ENCODE measurements at regions not wholly inside any gene's neighbourhood (a gene's known extent, or its start where the extent isn't known, plus 50 kb on each side); places are given as distances from the start of the nearest gene placed in this dataset.
"Not testable (repeated sequence)": the region's sequence is repeated elsewhere in the genome, so short reads cannot be mapped to it uniquely, and the experiment has no call there.

DNA sequence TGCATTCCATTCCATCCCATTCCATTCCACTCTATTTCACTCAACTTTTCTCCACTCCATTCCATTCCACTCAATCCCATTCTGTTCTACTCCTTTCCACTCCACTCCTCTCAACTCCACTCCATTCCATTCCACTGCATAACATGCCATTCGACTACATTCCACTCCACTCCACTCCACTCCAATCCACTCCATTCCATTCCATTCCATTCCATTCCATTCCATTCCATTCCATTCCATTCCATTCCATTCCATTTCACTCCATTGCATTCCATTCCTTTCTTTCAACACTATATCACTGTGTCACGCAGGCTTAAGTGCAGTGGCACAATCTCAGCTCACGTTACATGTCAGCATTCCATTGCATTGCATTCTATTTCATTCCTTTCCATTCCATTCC, 1430.4 kb downstream of the TSPY10 start:
- DNase-seq; H3K36me3 ChIP-seq (replicated peaks; ENCODE audit: control insufficient read depth, insufficient read depth, low read length); H3K27me3 ChIP-seq (ENCODE audit: control insufficient read depth, insufficient read depth, low read length); H3K4me3 ChIP-seq (ENCODE audit: insufficient read depth, low read depth, low read length): not testable (repeated sequence)

DNA sequence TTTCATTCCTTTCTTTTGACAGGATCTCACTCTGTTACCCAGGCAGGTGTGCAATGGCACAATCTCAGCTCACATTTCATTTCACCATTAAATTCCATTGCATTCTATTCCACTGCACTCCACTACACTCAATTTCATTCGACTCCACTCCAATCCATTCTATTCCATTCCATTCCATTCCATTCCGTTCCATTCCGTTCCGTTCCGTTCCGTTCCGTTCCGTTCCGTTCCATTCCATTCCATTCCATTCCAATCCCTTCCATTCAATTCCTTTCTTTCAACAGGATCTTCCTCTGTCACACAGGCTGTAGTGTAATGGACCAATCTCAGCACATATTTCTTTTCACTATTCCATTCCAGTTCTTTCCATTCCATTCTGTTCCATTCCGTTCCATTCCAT, 1445.7 kb downstream of the TSPY10 start:
- no peaks in the 10 kb centered on the region for H3K36me3 ChIP-seq (replicated peaks; ENCODE audit: control insufficient read depth, insufficient read depth, low read length)
- no peak for DNase-seq
- no peak overlapping the region for H3K4me3 ChIP-seq (ENCODE audit: insufficient read depth, low read depth, low read length)
- no peaks in the 10 kb centered on the region for H3K27me3 ChIP-seq (ENCODE audit: control insufficient read depth, insufficient read depth, low read length)

DNA sequence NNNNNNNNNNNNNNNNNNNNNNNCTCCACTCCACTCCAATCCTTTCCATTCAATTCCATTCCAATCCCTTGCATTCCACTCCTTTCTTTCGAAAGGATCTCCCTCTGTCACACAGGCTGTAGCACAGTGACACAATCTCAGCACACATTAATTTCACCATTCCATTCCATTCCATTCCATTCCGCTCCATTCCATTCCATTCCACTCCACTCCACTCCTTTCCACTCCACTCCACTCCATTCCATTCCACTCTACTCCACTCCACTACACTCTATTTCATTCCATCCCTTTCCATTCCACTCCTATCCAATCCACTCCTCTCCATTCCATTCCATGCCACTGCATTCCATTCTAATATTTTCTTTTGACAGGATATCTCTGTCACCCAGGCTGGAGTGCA, 1459.0 kb downstream of the TSPY10 start:
- DNase-seq = no peak
- Histone ChIP-seq H3K36me3 (replicated peaks; ENCODE audit: control insufficient read depth, insufficient read depth, low read length) (no peaks in the 10 kb centered on the region), H3K4me3 (ENCODE audit: insufficient read depth, low read depth, low read length) (no peak overlapping the region), H3K27me3 (ENCODE audit: control insufficient read depth, insufficient read depth, low read length) (no peaks in the 10 kb centered on the region)

GRCh38 chrY:10987626-10988025, 1459.9 kb downstream of the TSPY10 start:
- no peaks in the 10 kb centered on the region for H3K27me3 ChIP-seq (ENCODE audit: control insufficient read depth, insufficient read depth, low read length)
- no peaks in the 10 kb centered on the region for H3K36me3 ChIP-seq (replicated peaks; ENCODE audit: control insufficient read depth, insufficient read depth, low read length)
- no peak for DNase-seq
- no peak overlapping the region for H3K4me3 ChIP-seq (ENCODE audit: insufficient read depth, low read depth, low read length)

- DNase-seq = no peak
- Histone ChIP-seq H3K4me3 (ENCODE audit: insufficient read depth, low read depth, low read length) (no peak overlapping the region), H3K27me3 (ENCODE audit: control insufficient read depth, insufficient read depth, low read length) (no peaks in the 10 kb centered on the region), H3K36me3 (replicated peaks; ENCODE audit: control insufficient read depth, insufficient read depth, low read length) (no peaks in the 10 kb centered on the region)
Measured at GRCh38 chrY:10993955-10994354, 1466.3 kb downstream of the TSPY10 start.

DNA sequence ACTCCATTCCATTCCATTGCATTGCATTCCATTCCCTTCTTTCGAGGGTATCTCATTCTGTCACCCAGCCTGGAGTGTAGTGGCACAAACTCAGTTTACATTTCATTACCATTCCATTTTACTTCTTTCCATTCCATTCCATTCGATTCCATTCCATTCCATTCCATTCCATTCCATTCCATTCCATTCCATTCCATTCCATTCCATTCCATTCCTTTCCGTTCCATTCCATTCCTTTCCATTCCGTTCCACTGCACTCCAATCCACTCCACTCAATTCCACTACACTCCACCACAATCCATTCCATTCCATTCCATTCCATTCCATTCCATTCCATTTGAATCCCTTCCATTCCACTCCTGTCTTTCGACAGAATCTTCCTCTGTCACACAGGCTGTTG, 1472.0 kb downstream of the TSPY10 start:
- H3K27me3 ChIP-seq (ENCODE audit: control insufficient read depth, insufficient read depth, low read length); DNase-seq; H3K36me3 ChIP-seq (replicated peaks; ENCODE audit: control insufficient read depth, insufficient read depth, low read length); H3K4me3 ChIP-seq (ENCODE audit: insufficient read depth, low read depth, low read length): not testable (repeated sequence)

DNA sequence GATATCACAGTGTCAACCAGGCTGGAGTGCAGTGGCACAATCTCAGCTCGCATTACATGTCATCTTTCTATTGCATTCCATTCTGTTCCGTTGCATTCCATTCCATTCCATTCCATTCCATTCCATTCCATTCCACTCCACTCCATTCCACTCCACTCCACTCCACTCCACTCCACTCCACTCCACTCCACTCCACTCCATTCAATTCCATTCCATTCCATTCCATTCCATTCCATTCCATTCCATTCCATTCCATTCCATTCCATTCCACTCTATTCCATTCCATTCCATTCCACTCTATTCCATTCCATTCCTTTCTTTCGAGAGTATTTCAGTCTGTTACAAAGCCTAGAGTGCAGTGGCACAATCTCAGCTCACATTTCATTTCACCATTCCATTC, 1486.5 kb downstream of the TSPY10 start:
- not testable (repeated sequence) for DNase-seq; H3K27me3 ChIP-seq (ENCODE audit: control insufficient read depth, insufficient read depth, low read length); H3K4me3 ChIP-seq (ENCODE audit: insufficient read depth, low read depth, low read length); H3K36me3 ChIP-seq (replicated peaks; ENCODE audit: control insufficient read depth, insufficient read depth, low read length)

DNA sequence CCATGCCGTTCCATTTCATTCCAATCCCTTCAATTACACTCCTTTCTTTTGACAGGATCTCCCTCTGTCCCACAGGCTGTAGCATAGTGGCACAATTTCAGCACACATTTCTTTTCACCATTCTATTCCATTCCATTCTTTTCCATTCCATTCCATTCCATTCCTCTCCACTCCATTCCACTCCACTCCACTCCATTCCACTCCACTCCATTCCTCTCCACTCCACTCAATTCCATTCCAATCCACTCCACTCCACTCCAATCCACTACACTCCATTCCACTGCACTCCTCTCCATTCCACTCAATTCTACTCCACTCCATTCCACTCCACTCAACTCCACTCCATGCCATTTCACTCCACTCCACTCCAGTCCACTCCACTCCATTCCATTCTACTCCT, 1495.1 kb downstream of the TSPY10 start:
- Histone ChIP-seq H3K36me3 (replicated peaks; ENCODE audit: control insufficient read depth, insufficient read depth, low read length) (no peaks in the 10 kb centered on the region), H3K4me3 (ENCODE audit: insufficient read depth, low read depth, low read length) (no peak overlapping the region), H3K27me3 (ENCODE audit: control insufficient read depth, insufficient read depth, low read length) (no peaks in the 10 kb centered on the region)
- DNase-seq = no peak

DNA sequence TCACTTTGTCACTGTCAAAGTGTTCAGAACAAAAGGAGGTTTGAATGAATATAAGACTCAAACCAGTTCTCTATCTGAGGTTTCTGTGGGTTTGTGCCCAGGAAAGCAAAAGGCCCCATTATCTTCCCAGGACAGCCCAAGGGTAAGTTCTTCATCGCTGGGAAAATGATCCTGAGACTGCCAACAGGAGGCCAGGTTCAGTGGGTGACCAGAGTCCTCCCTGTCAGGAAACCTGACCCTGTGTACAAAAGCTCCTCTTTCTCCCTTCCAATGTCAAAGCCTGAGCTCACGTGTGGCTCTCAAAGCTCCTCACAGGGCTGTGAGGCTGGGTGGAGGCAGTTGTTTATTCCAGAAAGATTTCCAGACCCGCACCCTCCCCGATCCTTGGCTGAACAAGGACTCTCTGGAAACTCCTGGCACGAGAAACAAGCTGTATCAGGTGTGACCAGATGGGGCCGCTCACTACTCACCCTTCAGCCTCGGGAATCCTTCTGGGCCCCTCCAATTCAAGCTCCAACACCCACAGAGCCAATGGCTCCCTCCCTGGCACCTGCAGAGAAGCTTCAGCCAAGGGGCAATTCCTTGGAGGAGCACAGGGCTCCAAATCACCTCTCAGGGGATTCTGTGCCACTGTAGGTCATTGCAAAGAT, 1516.7 kb downstream of the TSPY10 start:
- no peak for DNase-seq
- H3K36me3 ChIP-seq (replicated peaks; ENCODE audit: control insufficient read depth, insufficient read depth, low read length) = no peaks in the 10 kb centered on the region
- no peaks in the 10 kb centered on the region for H3K27me3 ChIP-seq (ENCODE audit: control insufficient read depth, insufficient read depth, low read length)
- no peak overlapping the region for H3K4me3 ChIP-seq (ENCODE audit: insufficient read depth, low read depth, low read length)

- no peak for DNase-seq
- H3K4me3 ChIP-seq (ENCODE audit: insufficient read depth, low read depth, low read length) = no peak overlapping the region
- no peaks in the 10 kb centered on the region for H3K27me3 ChIP-seq (ENCODE audit: control insufficient read depth, insufficient read depth, low read length)
- H3K36me3 ChIP-seq (replicated peaks; ENCODE audit: control insufficient read depth, insufficient read depth, low read length) = no peaks in the 10 kb centered on the region
Measured at GRCh38 chrY:11063486-11063885, 1535.8 kb downstream of the TSPY10 start.

DNA sequence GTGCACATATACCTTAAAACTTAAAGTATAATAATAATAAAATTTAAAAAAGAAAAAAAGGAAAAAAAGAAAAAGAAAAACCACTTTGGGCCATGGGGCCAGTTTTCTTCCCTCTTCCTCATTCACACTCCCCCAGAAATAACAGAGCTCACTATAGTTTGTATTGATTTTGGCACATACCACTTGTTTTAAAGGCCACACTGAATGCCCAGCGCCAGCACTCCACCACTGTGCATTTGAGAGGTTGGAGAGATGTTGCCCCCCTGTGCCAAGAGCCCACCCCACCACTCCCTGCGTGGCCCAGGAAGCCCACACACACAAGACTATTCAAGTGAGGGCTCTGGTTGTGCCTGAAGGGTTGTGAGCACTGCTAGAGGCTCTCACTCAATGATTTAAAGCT, 1536.3 kb downstream of the TSPY10 start:
- no peak for DNase-seq
- H3K27me3 ChIP-seq (ENCODE audit: control insufficient read depth, insufficient read depth, low read length) = no peaks in the 10 kb centered on the region
- no peaks in the 10 kb centered on the region for H3K36me3 ChIP-seq (replicated peaks; ENCODE audit: control insufficient read depth, insufficient read depth, low read length)
- H3K4me3 ChIP-seq (ENCODE audit: insufficient read depth, low read depth, low read length) = no peak overlapping the region

DNA sequence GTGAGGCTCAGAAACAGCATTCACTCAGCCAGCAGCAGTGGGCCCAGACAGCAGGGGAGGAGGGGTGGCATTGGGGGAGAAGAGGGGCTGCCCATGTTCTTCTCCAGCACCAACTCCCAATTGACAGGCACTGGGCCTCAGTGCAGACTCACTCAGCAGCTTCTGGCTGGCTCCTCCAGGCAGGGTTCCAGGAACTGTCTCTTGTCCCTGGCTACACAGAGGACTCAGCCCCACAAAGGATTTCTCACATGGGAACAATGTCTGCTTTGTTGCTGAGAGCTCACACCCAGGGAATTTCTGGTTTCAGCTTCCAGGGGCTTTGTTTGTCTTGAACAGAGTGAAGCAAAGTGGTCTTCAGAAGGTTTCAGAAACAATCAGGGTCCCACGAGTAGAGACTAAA, 1536.7 kb downstream of the TSPY10 start:
- H3K27me3 ChIP-seq (ENCODE audit: control insufficient read depth, insufficient read depth, low read length) = no peaks in the 10 kb centered on the region
- DNase-seq = no peak

DNA sequence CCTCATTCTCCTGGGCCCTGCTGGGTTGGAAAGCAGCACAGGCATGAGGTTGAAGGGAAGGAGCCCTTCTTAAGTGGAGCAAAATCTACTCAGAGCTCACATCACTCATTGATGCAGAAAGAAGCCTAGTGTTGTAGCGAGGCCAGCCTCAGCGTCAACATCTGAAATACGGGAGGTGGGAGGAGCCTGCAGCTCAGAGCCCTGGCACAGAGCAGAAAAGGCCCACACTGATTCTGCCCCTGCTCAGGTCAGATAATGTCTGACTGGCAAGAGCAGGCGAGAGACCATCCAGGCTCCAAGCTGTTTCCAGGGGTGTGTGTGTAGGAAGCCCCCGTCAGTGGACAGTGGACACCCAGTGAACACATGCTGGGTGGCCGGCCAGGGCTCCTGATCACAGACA, 1541.6 kb downstream of the TSPY10 start:
- no peak overlapping the region for H3K4me3 ChIP-seq (ENCODE audit: insufficient read depth, low read depth, low read length)
- no peaks in the 10 kb centered on the region for H3K27me3 ChIP-seq (ENCODE audit: control insufficient read depth, insufficient read depth, low read length)
- H3K36me3 ChIP-seq (replicated peaks; ENCODE audit: control insufficient read depth, insufficient read depth, low read length) = no peaks in the 10 kb centered on the region
- no peak for DNase-seq

More for the DNA sequence above, 1536.7 kb downstream of the TSPY10 start:
- Histone ChIP-seq H3K4me3 (ENCODE audit: insufficient read depth, low read depth, low read length) (no peak overlapping the region), H3K36me3 (replicated peaks; ENCODE audit: control insufficient read depth, insufficient read depth, low read length) (no peaks in the 10 kb centered on the region)

DNA sequence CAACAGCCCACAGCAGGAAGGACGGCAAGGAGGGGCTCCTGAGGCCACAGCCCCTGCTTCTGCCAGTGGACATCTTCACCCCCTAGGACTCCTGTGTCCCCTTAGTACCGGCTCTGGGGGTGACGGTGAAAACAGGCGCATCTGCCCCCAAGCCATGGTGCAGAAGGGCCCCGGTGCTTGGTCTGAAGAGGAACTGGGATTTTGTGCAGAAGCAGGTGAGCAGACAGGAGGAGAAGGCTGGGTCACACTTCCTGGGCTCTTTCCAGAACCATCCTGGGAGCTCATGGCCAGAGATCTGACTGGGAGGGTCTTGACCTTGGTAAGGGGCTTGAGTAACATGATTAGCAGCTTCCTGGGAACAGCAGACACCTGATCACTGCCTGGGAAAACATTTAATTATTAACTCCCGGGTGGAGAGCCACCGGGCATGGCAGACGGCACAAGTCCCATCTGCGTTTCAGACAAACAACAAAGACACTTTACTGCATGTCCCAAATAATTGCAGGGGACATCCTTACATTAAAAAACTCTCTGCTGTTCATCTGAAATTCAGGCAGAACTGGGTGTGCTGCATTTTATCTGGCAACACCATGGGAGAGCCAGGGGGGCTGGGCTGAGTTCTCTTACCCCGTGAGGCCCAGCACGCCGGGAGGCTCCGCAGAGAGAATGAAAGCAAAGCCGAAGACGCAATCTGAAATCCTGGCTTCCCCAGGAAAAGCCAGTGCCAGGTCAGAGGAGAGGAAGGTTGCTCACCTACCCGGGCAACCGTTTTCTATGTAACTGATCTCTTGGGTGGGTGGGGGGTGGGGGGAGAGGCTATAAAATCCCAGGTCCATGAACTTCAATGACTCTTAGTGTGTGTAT, 1542.8 kb downstream of the TSPY10 start:
- Histone ChIP-seq H3K27me3 (ENCODE audit: control insufficient read depth, insufficient read depth, low read length) (no peaks in the 10 kb centered on the region), H3K36me3 (replicated peaks; ENCODE audit: control insufficient read depth, insufficient read depth, low read length) (no peaks in the 10 kb centered on the region), H3K4me3 (ENCODE audit: insufficient read depth, low read depth, low read length) (no peak overlapping the region)
- no peak for DNase-seq

- H3K4me3 ChIP-seq (ENCODE audit: insufficient read depth, low read depth, low read length); H3K36me3 ChIP-seq (replicated peaks; ENCODE audit: control insufficient read depth, insufficient read depth, low read length); H3K27me3 ChIP-seq (ENCODE audit: control insufficient read depth, insufficient read depth, low read length); DNase-seq: not testable (repeated sequence)
Measured at GRCh38 chrY:11085801-11086200, 1558.1 kb downstream of the TSPY10 start.

All from H7 (cell line).